Mesodermal cell (in vitro differentiated cells): ENCODE measurements at regions not wholly inside any gene's neighbourhood (a gene's known extent, or its start where the extent isn't known, plus 50 kb on each side); places are given as distances from the start of the nearest gene placed in this dataset.

Source experiments
- H3K27ac ChIP-seq: 2 replicates; pipeline ENCODE4 v1.7.0; 2013; ENCODE audit warnings: mild to moderate bottlenecking, low read depth, low read length, moderate library complexity; ENCODE audit not compliant: severe bottlenecking
- H3K36me3 ChIP-seq: 2 replicates; pipeline ENCODE4 v1.7.1; 2013; ENCODE audit warnings: mild to moderate bottlenecking, low read length, moderate library complexity; ENCODE audit not compliant: control insufficient read depth, insufficient read depth
- H3K4me1 ChIP-seq: one replicate; pipeline ENCODE4 v1.7.1; 2013; ENCODE audit warnings: mild to moderate bottlenecking, low read length; ENCODE audit not compliant: insufficient read depth, control insufficient read depth, poor library complexity, severe bottlenecking
- H3K4me3 ChIP-seq: 2 replicates; pipeline ENCODE4 v1.7.0; 2013; ENCODE audit warnings: low read length, control low read depth, mild to moderate bottlenecking; ENCODE audit not compliant: insufficient read depth, poor library complexity, severe bottlenecking; ENCODE audit errors: extremely low read depth
- H3K9me3 ChIP-seq: 2 replicates; pipeline ENCODE4 v1.7.1; 2013; ENCODE audit warnings: mild to moderate bottlenecking, low read length, moderate library complexity; ENCODE audit not compliant: control insufficient read depth
- WGBS, 2 experiments: methylation state at CpG; one replicate each; pipeline ENCODE4 v1.1.5; 2013; ENCODE audit warnings: missing lambda C conversion rate in 2 of 2; ENCODE audit not compliant: insufficient coverage in 2 of 2; 5-methylcytosine and 5-hydroxymethylcytosine counted together

DNA sequence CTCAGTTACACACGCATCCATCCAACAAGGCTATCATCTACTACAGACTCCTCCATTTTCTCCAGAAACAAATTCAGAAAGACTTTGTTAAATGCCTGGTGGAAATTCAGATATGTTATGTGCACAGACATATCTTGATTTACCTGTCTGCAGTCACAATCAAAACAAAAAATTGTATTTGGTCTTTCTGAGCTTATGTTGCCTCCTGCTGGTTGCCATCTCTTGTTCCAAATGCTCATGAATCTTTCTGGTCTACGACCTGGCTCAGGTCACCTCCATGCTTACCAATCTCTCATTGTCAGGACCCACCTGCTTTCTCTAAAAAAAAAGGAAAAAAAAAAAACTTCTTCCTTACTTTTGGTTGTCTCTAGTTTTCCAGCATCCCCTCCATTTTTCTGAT lies 169.2 kb upstream of the PLXNC1 start:
- 60 to 70% methylated on average over 1 of the region's 2 CpGs for WGBS, 2 experiments
- no peaks in the 10 kb centered on the region for H3K9me3 ChIP-seq
- no peak overlapping the region for H3K4me3 ChIP-seq
- no peaks in the 10 kb centered on the region for H3K36me3 ChIP-seq
- no peak overlapping the region for H3K27ac ChIP-seq
- H3K4me1 ChIP-seq = no peaks in the 10 kb centered on the region

- no peak overlapping the region for H3K27ac ChIP-seq
- no peaks in the 10 kb centered on the region for H3K4me1 ChIP-seq
- no peaks in the 10 kb centered on the region for H3K36me3 ChIP-seq
- 100% methylated on average over 1 of the region's 3 CpGs for WGBS, 2 experiments
- H3K4me3 ChIP-seq = no peak overlapping the region
- H3K9me3 ChIP-seq = no peaks in the 10 kb centered on the region
Observed at GRCh38 chr12:93980711-93981110, 167.7 kb upstream of the PLXNC1 start.

DNA sequence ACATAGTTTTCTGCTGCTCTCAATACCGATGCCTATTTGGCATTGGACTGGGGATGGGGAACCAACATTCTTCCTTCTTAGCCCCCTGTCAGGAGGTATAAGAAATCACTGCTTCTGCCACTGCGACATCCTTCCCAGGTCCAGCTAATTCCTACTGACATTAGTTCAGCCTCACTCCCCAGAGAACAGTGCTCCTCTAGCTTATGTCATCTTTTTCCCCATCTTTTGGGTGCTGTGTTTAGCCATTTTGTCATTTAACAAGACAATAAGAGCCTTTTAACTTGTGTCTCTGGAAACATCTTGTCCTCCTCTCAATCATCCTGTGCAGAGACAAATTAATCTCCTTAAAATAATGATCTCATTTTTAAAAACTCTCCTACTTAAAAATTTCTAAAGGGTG lies 167.0 kb upstream of the PLXNC1 start:
- H3K9me3 ChIP-seq = no peaks in the 10 kb centered on the region
- no peak overlapping the region for H3K27ac ChIP-seq
- WGBS, 2 experiments = 94 to 100% methylated on average over 1 to 2 of the region's 2 CpGs
- no peaks in the 10 kb centered on the region for H3K36me3 ChIP-seq
- no peak overlapping the region for H3K4me3 ChIP-seq
- no peaks in the 10 kb centered on the region for H3K4me1 ChIP-seq

GRCh38 chr12:93982771-93983315 lies 165.5 kb upstream of the PLXNC1 start:
- 72 to 74% methylated on average over 8 of the region's 9 CpGs for WGBS, 2 experiments
- Histone ChIP-seq H3K27ac (no peak overlapping the region), H3K4me1 (no peaks in the 10 kb centered on the region), H3K4me3 (no peak overlapping the region), H3K9me3 (no peaks in the 10 kb centered on the region), H3K36me3 (no peaks in the 10 kb centered on the region)

DNA sequence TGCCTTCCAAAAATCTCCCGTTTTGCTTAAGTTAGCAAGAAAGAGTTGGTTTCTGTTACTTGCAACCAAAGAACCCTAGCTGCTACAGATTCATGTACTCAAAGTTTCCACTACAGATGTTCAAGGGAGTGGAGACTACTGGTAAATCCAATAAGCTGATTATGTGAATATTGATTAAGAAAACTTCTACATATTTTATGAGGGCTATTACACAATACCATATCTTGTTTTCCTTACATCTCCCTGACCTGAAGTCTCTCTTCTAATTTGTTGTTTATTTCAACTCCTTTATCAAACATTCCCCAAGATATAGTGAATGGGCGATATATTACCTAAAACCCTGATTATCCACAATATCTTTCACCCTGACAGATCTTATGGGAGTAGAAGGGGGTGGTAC lies 164.4 kb upstream of the PLXNC1 start:
- H3K4me1 ChIP-seq = no peaks in the 10 kb centered on the region
- WGBS, 2 experiments = 88 to 100% methylated on average over 1 of the region's 2 CpGs
- H3K4me3 ChIP-seq = no peak overlapping the region
- no peak overlapping the region for H3K27ac ChIP-seq
- H3K36me3 ChIP-seq = no peaks in the 10 kb centered on the region
- H3K9me3 ChIP-seq = no peaks in the 10 kb centered on the region

DNA sequence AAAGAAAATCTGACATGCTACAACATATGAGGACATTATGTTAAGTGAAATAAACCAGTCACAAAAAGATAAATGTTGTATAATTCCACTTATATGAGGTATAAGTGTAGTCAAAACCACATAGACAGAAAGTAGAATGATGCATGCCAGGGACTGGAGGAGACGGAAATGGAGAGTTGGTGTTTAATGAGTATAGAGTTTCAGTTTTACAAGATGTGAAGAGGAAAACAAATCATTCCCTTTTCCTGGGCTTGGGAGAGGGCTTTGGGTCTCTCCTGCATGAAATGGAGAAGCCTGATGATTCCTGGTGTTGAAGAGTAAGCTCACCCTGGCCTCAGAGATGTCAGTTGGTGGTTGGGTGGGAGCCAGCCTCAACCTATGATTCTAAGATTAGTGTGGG lies 158.4 kb upstream of the PLXNC1 start:
- Histone ChIP-seq H3K27ac (no peak overlapping the region), H3K36me3 (no peaks in the 10 kb centered on the region), H3K9me3 (no peaks in the 10 kb centered on the region), H3K4me1 (no peaks in the 10 kb centered on the region), H3K4me3 (no peak overlapping the region)
- WGBS, 2 experiments = 100% methylated on average over 1 of the region's 1 CpG

- H3K27ac ChIP-seq = no peak overlapping the region
- no peaks in the 10 kb centered on the region for H3K36me3 ChIP-seq
- H3K4me1 ChIP-seq = no peaks in the 10 kb centered on the region
- WGBS, 2 experiments = 42 to 47% methylated on average over 19 of the region's 20 CpGs
- H3K4me3 ChIP-seq = no peak overlapping the region
- no peaks in the 10 kb centered on the region for H3K9me3 ChIP-seq
Observed at GRCh38 chr12:93990832-93991803, 157.3 kb upstream of the PLXNC1 start.

- no peak overlapping the region for H3K27ac ChIP-seq
- H3K9me3 ChIP-seq = no peaks in the 10 kb centered on the region
- WGBS, 2 experiments = 50 to 74% methylated on average over 2 to 3 of the region's 4 CpGs
- H3K4me1 ChIP-seq = no peaks in the 10 kb centered on the region
- H3K4me3 ChIP-seq = no peak overlapping the region
- H3K36me3 ChIP-seq = no peaks in the 10 kb centered on the region
Observed at GRCh38 chr12:93991829-93992461, 156.4 kb upstream of the PLXNC1 start.

DNA sequence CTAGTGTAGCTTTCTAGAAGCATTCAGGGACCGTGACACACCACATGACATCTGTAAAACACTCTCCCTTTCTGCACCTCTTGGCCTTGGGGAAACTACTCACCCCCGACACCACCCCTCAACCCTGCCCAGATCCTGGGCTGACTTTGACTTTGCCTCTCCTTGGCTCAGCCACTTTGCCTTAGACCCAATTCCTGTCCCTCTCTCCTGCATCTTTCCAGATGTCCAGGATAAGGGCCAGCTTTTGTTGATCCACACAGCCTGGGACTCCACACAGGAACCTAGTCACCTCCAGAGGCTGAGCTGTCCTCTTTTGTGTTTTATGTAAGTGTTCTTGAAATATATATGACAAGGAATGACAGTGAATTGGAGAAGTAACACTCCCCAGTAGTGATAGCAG lies 153.7 kb upstream of the PLXNC1 start:
- Histone ChIP-seq H3K36me3 (no peaks in the 10 kb centered on the region), H3K4me3 (no peak overlapping the region), H3K9me3 (no peaks in the 10 kb centered on the region), H3K4me1 (no peaks in the 10 kb centered on the region), H3K27ac (no peak overlapping the region)
- 100% methylated on average over 1 to 2 of the region's 2 CpGs for WGBS, 2 experiments

DNA sequence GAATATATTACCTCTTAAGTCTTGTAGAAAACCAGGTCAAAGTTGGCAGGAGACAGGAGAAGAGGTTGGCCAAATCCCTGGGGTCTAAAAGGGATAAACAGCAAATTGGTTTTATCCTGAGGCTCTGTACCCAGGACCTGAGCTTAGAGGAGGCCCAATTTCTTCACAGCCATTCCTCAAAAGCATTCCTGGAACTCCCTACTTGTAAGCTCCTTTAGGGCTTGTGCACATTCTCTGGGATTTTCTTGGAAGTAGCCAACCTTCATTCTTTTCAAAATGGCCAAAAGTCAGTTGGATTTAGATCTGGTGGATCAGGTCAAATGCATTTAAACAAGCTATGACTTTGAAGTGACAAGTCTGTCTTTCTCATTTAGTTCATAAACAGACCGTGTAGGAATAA lies 152.1 kb upstream of the PLXNC1 start:
- Histone ChIP-seq H3K36me3 (no peaks in the 10 kb centered on the region), H3K4me3 (no peak overlapping the region), H3K4me1 (no peaks in the 10 kb centered on the region), H3K9me3 (no peaks in the 10 kb centered on the region), H3K27ac (no peak overlapping the region)
- no CpG with 5 or more reads among the region's 1 CpG for WGBS, 2 experiments

- WGBS, 2 experiments = no CpG with 5 or more reads among the region's 1 CpG
- H3K36me3 ChIP-seq = no peaks in the 10 kb centered on the region
- no peak overlapping the region for H3K27ac ChIP-seq
- H3K4me1 ChIP-seq = no peaks in the 10 kb centered on the region
- no peaks in the 10 kb centered on the region for H3K9me3 ChIP-seq
- H3K4me3 ChIP-seq = no peak overlapping the region
Observed at GRCh38 chr12:94001691-94002090, 146.7 kb upstream of the PLXNC1 start.
